ENCODE measurements at regions not wholly inside any gene's neighbourhood (a gene's known extent, or its start where the extent isn't known, plus 50 kb on each side); places are given as distances from the start of the nearest gene placed in this dataset.

GRCh38 chr13:33450956-33451709 is 165.6 kb upstream of the STARD13 start:
- peaks cover 29% of the 10 kb centered on the region for H3K4me1 ChIP-seq
- WGBS = 92% methylated on average over 6 of the region's 6 CpGs
- H3K27me3 ChIP-seq = no peaks in the 10 kb centered on the region
- DNase-seq (ENCODE audit: low spot score in 2 of 2) = no peak
- no peak overlapping the region for H3K4me3 ChIP-seq
- TF ChIP-seq POLR2A (IDR thresholded peaks at IDR 0.05) (no peak), CTCF (IDR thresholded peaks at IDR 0.05) (no peak), EP300 (IDR thresholded peaks at IDR 0.05) (no peak), POLR2AphosphoS5 (IDR thresholded peaks at IDR 0.05) (no peak)
- no peaks in the 10 kb centered on the region for H3K9me3 ChIP-seq
- H3K27ac ChIP-seq = no peak overlapping the region
- H3K36me3 ChIP-seq = no peaks in the 10 kb centered on the region

- Histone ChIP-seq H3K9me3 (no peaks in the 10 kb centered on the region), H3K27me3 (no peaks in the 10 kb centered on the region), H3K36me3 (no peaks in the 10 kb centered on the region), H3K4me3 (no peak overlapping the region), H3K27ac (peak overlapping the region; percentile 39), H3K4me1 (peaks cover 20% of the 10 kb centered on the region)
- 68% methylated on average over 2 of the region's 2 CpGs for WGBS
- no peak for DNase-seq (ENCODE audit: low spot score in 2 of 2)
- TF ChIP-seq POLR2AphosphoS5 (IDR thresholded peaks at IDR 0.05) (no peak), CTCF (IDR thresholded peaks at IDR 0.05) (no peak), EP300 (IDR thresholded peaks at IDR 0.05) (no peak), POLR2A (IDR thresholded peaks at IDR 0.05) (no peak)
These were observed 167.4 kb upstream of the STARD13 start for GRCh38 chr13:33452873-33453517.

- no peaks in the 10 kb centered on the region for H3K36me3 ChIP-seq
- peaks cover under 1% of the 10 kb centered on the region for H3K9me3 ChIP-seq
- no peak overlapping the region for H3K27ac ChIP-seq
- H3K4me3 ChIP-seq = no peak overlapping the region
- no peaks in the 10 kb centered on the region for H3K27me3 ChIP-seq
- 75% methylated on average over 2 of the region's 2 CpGs for WGBS
- no peak for TF ChIP-seq EP300 (IDR thresholded peaks at IDR 0.05)
- H3K4me1 ChIP-seq = peaks cover 20% of the 10 kb centered on the region
- DNase-seq (ENCODE audit: low spot score in 2 of 2) = no peak
These were observed 168.4 kb upstream of the STARD13 start for GRCh38 chr13:33453936-33454335.

- TF ChIP-seq EP300 (IDR thresholded peaks at IDR 0.05) = no peak
- TF ChIP-seq CTCF (IDR thresholded peaks at IDR 0.05) = no peak
- no peak for TF ChIP-seq POLR2AphosphoS5 (IDR thresholded peaks at IDR 0.05)
- TF ChIP-seq POLR2A (IDR thresholded peaks at IDR 0.05) = no peak
- peaks cover 20% of the 10 kb centered on the region for H3K4me1 ChIP-seq
- peak overlapping the region; percentile 55 for H3K27ac ChIP-seq
- no peaks in the 10 kb centered on the region for H3K36me3 ChIP-seq
- H3K27me3 ChIP-seq = no peaks in the 10 kb centered on the region
- 46% methylated on average over 5 of the region's 5 CpGs for WGBS
- peaks cover 5% of the 10 kb centered on the region for H3K9me3 ChIP-seq
- H3K4me3 ChIP-seq = no peak overlapping the region
- no peak for DNase-seq (ENCODE audit: low spot score in 2 of 2)
These were observed 169.5 kb upstream of the STARD13 start for GRCh38 chr13:33454844-33455705.

GRCh38 chr13:33459702-33460101 is 174.1 kb upstream of the STARD13 start:
- Histone ChIP-seq H3K27me3 (no peaks in the 10 kb centered on the region), H3K27ac (no peak overlapping the region), H3K4me1 (peaks cover 2% of the 10 kb centered on the region), H3K36me3 (no peaks in the 10 kb centered on the region), H3K9me3 (peaks cover 5% of the 10 kb centered on the region), H3K4me3 (no peak overlapping the region)
- TF ChIP-seq EP300 (IDR thresholded peaks at IDR 0.05) (no peak), POLR2A (IDR thresholded peaks at IDR 0.05) (no peak), CTCF (IDR thresholded peaks at IDR 0.05) (no peak), POLR2AphosphoS5 (IDR thresholded peaks at IDR 0.05) (no peak)
- DNase-seq (ENCODE audit: low spot score in 2 of 2) = no peak
- 100% methylated on average over 1 of the region's 1 CpG for WGBS
